Panc1 (cell line): ENCODE measurements at regions not wholly inside any gene's neighbourhood (a gene's known extent, or its start where the extent isn't known, plus 50 kb on each side); places are given as distances from the start of the nearest gene placed in this dataset.

ENCODE experiments used
- ATAC-seq: fragments of 200-7000 bp; cut with Tn5 transposase; 2 replicates; pipeline ENCODE4 v1.9.1; 2020; ENCODE audit warnings: mild to moderate bottlenecking, moderate library complexity
- BruUV-seq: library from RNA; stranded (reverse); fragments of 400-500 nt; replicated peaks from 2 replicates; lab custom pipeline; 2021; lab: Mats Ljungman, UMichigan
- CTCF ChIA-PET: fragments of 300-600 bp; sonication (Branson Sonifier 250); formaldehyde crosslinking; loops from one replicate; lab custom pipeline; 2022; ENCODE audit warnings: antibody characterized with exemption; lab: Charles Lee
- POLR2A ChIA-PET: fragments of 300-600 bp; sonication (Branson Sonifier 250); formaldehyde crosslinking; loops from one replicate; lab custom pipeline; 2022; ENCODE audit warnings: antibody characterized with exemption; lab: Charles Lee
- DNase-seq: peaks from one replicate; pipeline ENCODE4 v3.0.0-alpha.2; 2010; ENCODE audit warnings: low read depth, low spot score
- H3K27ac ChIP-seq: 2 replicates; pipeline ENCODE4 v1.5.1; 2011; ENCODE audit warnings: mild to moderate bottlenecking, low read length, inconsistent platforms
- H3K27me3 ChIP-seq: fragments of 200-500 bp; sonication (Bioruptor generic); 2 replicates; pipeline ENCODE4 v1.6.0; 2014; ENCODE audit warnings: low read length, inconsistent platforms; ENCODE audit not compliant: control insufficient read depth, insufficient read depth
- H3K36me3 ChIP-seq: fragments of 200-500 bp; sonication (Bioruptor generic); 2 replicates; pipeline ENCODE4 v1.5.1; 2014; ENCODE audit warnings: inconsistent platforms, mild to moderate bottlenecking, low read length, moderate library complexity; ENCODE audit not compliant: control insufficient read depth, insufficient read depth
- H3K4me1 ChIP-seq: 2 replicates; pipeline ENCODE4 v1.5.1; 2011; ENCODE audit warnings: inconsistent platforms, mild to moderate bottlenecking, low read length, moderate library complexity; ENCODE audit not compliant: control insufficient read depth, insufficient read depth
- H3K4me3 ChIP-seq, 2 experiments: 2 replicates each; pipeline ENCODE4 v1.5.1; 2011 to 2012; ENCODE audit warnings: low read depth in 2 of 2, low read length in 2 of 2, mild to moderate bottlenecking in 2 of 2, inconsistent platforms in 1 of 2, moderate library complexity in 1 of 2
- H3K9me3 ChIP-seq: fragments of 200-500 bp; sonication (Bioruptor generic); 2 replicates; pipeline ENCODE4 v1.5.1; 2014; ENCODE audit warnings: low read depth, mild to moderate bottlenecking, inconsistent platforms, low read length, moderate library complexity; ENCODE audit not compliant: control insufficient read depth, insufficient read depth
- POLR2AphosphoS5 ChIP-seq: IDR thresholded peaks from 2 replicates; pipeline ENCODE4 v1.6.1; 2012; ENCODE audit warnings: mild to moderate bottlenecking, low read depth, low read length, moderate library complexity
- SIN3A ChIP-seq: IDR thresholded peaks from 2 replicates; pipeline ENCODE4 v1.6.1; 2012; ENCODE audit warnings: low read depth, mild to moderate bottlenecking, low read length, moderate library complexity, borderline replicate concordance; ENCODE audit not compliant: insufficient read depth
- TCF7L2 ChIP-seq: IDR thresholded peaks from 2 replicates; pipeline ENCODE4 v1.6.1; 2011; ENCODE audit warnings: mild to moderate bottlenecking, low read depth, low read length, inconsistent platforms
- in situ Hi-C: cut with HindIII; loops from 2 replicates; pipeline ENCODE4 v1.10.0; 2016; ENCODE audit warnings: low sequenced_read_pairs, low pct_unique_long_range_greater_than_20kb
- intact Hi-C: fragments of 100-400 bp; cut with micrococcal nuclease; formaldehyde crosslinking; loops from one replicate; pipeline ENCODE4 v1.10.0; 2022; ENCODE audit not compliant: unreplicated experiment
- TF ChIP-seq, protein P1 (sequence below), 2 experiments: IDR thresholded peaks; 2 replicates each; pipeline ENCODE4 v1.6.1; 2011 to 2012; ENCODE audit warnings: low read depth in 2 of 2, control low read depth in 1 of 2, low read length in 1 of 2, mild to moderate bottlenecking in 1 of 2, moderate library complexity in 1 of 2; ENCODE audit not compliant: insufficient read depth in 1 of 2
- TF ChIP-seq, protein P2 (sequence below): fragments of 450-650 bp; IDR thresholded peaks from 2 replicates; pipeline ENCODE4 v1.5.1; 2017; ENCODE audit warnings: mild to moderate bottlenecking

DNA sequence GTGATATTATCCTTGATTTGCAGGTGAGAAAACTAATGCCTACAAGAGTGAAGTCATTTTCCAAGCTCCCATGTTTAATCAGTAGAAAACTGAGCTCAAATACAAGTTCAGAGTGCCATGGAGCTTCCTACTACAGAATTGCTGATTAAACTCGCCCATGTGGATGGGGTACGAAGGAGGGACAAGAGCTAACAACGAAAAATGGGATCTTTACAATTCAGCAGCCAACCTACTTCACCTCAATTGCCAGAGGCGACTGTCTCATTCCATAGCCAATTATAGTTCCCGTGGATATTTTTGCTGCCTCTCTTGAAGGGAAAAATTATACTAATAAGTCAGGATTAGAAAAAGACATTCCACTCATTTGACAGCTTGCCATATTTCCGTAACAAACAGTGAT is 1155.1 kb downstream of the OLFM4 start:
- no TSS peak for BruUV-seq
- no peaks in the 10 kb centered on the region for H3K27me3 ChIP-seq
- ATAC-seq (no peak), DNase-seq (no peak)
- ChIA-PET CTCF (no interaction called here), POLR2A (no interaction called here)
- H3K9me3 ChIP-seq: no peaks in the 10 kb centered on the region
- no peak overlapping the region for H3K27ac ChIP-seq
- in situ Hi-C loops: no loop called here
- no peak for TF ChIP-seq POLR2AphosphoS5
- TF ChIP-seq, protein P1, sequence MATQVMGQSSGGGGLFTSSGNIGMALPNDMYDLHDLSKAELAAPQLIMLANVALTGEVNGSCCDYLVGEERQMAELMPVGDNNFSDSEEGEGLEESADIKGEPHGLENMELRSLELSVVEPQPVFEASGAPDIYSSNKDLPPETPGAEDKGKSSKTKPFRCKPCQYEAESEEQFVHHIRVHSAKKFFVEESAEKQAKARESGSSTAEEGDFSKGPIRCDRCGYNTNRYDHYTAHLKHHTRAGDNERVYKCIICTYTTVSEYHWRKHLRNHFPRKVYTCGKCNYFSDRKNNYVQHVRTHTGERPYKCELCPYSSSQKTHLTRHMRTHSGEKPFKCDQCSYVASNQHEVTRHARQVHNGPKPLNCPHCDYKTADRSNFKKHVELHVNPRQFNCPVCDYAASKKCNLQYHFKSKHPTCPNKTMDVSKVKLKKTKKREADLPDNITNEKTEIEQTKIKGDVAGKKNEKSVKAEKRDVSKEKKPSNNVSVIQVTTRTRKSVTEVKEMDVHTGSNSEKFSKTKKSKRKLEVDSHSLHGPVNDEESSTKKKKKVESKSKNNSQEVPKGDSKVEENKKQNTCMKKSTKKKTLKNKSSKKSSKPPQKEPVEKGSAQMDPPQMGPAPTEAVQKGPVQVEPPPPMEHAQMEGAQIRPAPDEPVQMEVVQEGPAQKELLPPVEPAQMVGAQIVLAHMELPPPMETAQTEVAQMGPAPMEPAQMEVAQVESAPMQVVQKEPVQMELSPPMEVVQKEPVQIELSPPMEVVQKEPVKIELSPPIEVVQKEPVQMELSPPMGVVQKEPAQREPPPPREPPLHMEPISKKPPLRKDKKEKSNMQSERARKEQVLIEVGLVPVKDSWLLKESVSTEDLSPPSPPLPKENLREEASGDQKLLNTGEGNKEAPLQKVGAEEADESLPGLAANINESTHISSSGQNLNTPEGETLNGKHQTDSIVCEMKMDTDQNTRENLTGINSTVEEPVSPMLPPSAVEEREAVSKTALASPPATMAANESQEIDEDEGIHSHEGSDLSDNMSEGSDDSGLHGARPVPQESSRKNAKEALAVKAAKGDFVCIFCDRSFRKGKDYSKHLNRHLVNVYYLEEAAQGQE (IDR thresholded peaks at IDR 0.05; ENCODE audit: insufficient read depth in 1 of 2, low read depth in 2 of 2, low read length in 1 of 2): no peak
- TF ChIP-seq SIN3A: no peak
- TF ChIP-seq TCF7L2: no peak
- TF ChIP-seq, protein P2, sequence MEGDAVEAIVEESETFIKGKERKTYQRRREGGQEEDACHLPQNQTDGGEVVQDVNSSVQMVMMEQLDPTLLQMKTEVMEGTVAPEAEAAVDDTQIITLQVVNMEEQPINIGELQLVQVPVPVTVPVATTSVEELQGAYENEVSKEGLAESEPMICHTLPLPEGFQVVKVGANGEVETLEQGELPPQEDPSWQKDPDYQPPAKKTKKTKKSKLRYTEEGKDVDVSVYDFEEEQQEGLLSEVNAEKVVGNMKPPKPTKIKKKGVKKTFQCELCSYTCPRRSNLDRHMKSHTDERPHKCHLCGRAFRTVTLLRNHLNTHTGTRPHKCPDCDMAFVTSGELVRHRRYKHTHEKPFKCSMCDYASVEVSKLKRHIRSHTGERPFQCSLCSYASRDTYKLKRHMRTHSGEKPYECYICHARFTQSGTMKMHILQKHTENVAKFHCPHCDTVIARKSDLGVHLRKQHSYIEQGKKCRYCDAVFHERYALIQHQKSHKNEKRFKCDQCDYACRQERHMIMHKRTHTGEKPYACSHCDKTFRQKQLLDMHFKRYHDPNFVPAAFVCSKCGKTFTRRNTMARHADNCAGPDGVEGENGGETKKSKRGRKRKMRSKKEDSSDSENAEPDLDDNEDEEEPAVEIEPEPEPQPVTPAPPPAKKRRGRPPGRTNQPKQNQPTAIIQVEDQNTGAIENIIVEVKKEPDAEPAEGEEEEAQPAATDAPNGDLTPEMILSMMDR: no peak
- H3K36me3 ChIP-seq: no peaks in the 10 kb centered on the region
- no peaks in the 10 kb centered on the region for H3K4me1 ChIP-seq
- intact Hi-C loops: no loop called here
- no peak overlapping the region for H3K4me3 ChIP-seq

DNA sequence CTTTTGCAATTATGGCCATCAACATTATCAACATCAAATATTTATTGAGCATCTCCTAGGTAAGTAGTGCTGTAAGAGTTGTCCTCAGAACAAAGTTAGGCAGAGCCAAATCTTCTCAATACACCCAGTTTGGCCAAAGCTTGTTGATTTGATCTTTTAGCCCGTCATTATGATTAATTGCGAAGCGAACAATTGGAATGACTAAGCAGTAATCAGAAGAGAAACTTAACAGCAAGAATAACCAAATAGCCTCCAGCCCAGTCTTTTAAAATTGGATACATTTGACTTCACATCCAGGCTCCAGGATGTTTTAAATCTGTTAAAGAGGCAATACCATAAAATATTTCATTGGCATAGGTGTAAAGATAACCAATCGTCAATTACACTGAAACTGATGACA is 1156.0 kb downstream of the OLFM4 start:
- ChIA-PET POLR2A (no interaction called here), CTCF (no interaction called here)
- Histone ChIP-seq H3K27ac (no peak overlapping the region), H3K4me1 (no peaks in the 10 kb centered on the region), H3K9me3 (no peaks in the 10 kb centered on the region), H3K27me3 (no peaks in the 10 kb centered on the region), H3K36me3 (no peaks in the 10 kb centered on the region), H3K4me3 (no peak overlapping the region)
- no TSS peak for BruUV-seq
- in situ Hi-C loops: no loop called here
- intact Hi-C loops: no loop called here
- no peak for ATAC-seq
- TF ChIP-seq SIN3A (no peak), TCF7L2 (no peak), POLR2AphosphoS5 (no peak)
- TF ChIP-seq, protein P2: no peak
- TF ChIP-seq, protein P1 (IDR thresholded peaks at IDR 0.05; ENCODE audit: insufficient read depth in 1 of 2, low read depth in 2 of 2, low read length in 1 of 2): no peak
- DNase-seq: no peak
